GM12878 (cell line): ENCODE measurements at regions not wholly inside any gene's neighbourhood (a gene's known extent, or its start where the extent isn't known, plus 50 kb on each side); places are given as distances from the start of the nearest gene placed in this dataset.

Source experiments
- POLR2A ChIP-seq: IDR thresholded peaks from 2 replicates; pipeline ENCODE4 v1.6.1; 2011; ENCODE audit warnings: low read depth, mild to moderate bottlenecking, low read length
- TF ChIP-seq, protein P1 (sequence below), 3 experiments: IDR thresholded peaks in 2 of 3; conservative IDR thresholded peaks in 1 of 3; 2 replicates each; pipeline ENCODE4 v1.5.1; 2011; ENCODE audit warnings: low read depth in 3 of 3, low read length in 3 of 3, mild to moderate bottlenecking in 3 of 3, control low read depth in 2 of 3, moderate library complexity in 2 of 3, inconsistent platforms in 1 of 3, mixed read lengths in 1 of 3; ENCODE audit not compliant: control insufficient read depth in 2 of 3, insufficient read depth in 1 of 3; ENCODE audit errors: extremely low read depth in 1 of 3

DNA sequence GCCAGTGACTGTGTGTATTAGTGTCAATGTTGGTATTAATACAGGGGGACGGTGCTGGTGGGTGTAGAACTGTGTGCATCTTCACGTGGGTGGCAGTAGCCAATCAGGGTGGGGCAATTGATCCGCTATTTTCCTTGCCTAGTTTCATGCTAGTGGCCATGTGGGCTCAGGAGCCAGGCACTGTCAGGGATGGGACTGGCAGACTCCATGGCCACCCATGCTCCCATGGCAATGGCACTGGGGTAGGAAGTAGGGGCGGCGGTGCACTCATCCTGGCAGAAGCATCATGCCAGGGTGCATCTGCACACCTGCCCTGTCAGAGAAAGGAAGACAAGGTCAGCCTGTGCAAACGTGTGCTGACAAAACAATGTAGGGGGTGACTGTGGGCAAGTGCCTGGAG lies 122.1 kb upstream of the MAGEC2 start:
- TF ChIP-seq, protein P1, sequence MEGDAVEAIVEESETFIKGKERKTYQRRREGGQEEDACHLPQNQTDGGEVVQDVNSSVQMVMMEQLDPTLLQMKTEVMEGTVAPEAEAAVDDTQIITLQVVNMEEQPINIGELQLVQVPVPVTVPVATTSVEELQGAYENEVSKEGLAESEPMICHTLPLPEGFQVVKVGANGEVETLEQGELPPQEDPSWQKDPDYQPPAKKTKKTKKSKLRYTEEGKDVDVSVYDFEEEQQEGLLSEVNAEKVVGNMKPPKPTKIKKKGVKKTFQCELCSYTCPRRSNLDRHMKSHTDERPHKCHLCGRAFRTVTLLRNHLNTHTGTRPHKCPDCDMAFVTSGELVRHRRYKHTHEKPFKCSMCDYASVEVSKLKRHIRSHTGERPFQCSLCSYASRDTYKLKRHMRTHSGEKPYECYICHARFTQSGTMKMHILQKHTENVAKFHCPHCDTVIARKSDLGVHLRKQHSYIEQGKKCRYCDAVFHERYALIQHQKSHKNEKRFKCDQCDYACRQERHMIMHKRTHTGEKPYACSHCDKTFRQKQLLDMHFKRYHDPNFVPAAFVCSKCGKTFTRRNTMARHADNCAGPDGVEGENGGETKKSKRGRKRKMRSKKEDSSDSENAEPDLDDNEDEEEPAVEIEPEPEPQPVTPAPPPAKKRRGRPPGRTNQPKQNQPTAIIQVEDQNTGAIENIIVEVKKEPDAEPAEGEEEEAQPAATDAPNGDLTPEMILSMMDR (IDR thresholded peaks at IDR 0.05 in 2 of 3, conservative IDR thresholded peaks at IDR 0.05 in 1 of 3; ENCODE audit: control insufficient read depth in 2 of 3, extremely low read depth in 1 of 3, insufficient read depth in 1 of 3, low read depth in 3 of 3, low read length in 3 of 3) = no peak
- TF ChIP-seq POLR2A = no peak
